Esophagus squamous epithelium (tissue), 4 donors: ENCODE measurements at regions not wholly inside any gene's neighbourhood (a gene's known extent, or its start where the extent isn't known, plus 50 kb on each side); places are given as distances from the start of the nearest gene placed in this dataset.

ENCODE experiments used
- POLR2A ChIP-seq, 4 donors: fragments of 450-650 bp; IDR thresholded peaks; one replicate each; pipeline ENCODE4 v1.6.1; 2017; ENCODE audit warnings: antibody characterized with exemption in 4 of 4, mild to moderate bottlenecking in 4 of 4, moderate library complexity in 3 of 4
- TF ChIP-seq, protein P1 (sequence below), 6 experiments: fragments of 450-650 bp in 4 of 6; fragments of 200-600 bp in 2 of 6; sonication (generic) in 2 of 6; IDR thresholded peaks; one replicate each; pipeline ENCODE4 v1.5.1; 2016 to 2019; ENCODE audit warnings: antibody characterized with exemption in 6 of 6, mild to moderate bottlenecking in 4 of 6, moderate library complexity in 4 of 6

DNA sequence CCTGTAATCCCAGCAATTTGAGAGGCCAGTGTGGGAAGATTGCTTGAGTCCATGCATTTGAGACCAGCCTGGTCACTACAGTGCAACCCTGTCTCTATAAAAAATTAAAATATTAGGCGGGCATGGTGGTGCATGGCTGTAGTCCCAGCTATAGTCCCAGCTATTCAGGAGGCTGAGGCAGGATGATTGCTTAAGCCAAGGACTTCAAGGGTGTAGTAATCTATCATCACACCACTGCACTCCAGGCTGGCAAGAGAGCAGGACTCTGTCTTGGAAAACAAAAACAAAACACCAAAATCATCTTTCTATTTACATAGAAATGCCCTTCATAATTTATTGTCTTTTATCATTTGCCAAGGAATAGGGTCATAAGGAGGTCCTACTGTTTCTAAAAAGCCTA, 1274.1 kb upstream of the NCAM2 start:
- TF ChIP-seq, protein P1, sequence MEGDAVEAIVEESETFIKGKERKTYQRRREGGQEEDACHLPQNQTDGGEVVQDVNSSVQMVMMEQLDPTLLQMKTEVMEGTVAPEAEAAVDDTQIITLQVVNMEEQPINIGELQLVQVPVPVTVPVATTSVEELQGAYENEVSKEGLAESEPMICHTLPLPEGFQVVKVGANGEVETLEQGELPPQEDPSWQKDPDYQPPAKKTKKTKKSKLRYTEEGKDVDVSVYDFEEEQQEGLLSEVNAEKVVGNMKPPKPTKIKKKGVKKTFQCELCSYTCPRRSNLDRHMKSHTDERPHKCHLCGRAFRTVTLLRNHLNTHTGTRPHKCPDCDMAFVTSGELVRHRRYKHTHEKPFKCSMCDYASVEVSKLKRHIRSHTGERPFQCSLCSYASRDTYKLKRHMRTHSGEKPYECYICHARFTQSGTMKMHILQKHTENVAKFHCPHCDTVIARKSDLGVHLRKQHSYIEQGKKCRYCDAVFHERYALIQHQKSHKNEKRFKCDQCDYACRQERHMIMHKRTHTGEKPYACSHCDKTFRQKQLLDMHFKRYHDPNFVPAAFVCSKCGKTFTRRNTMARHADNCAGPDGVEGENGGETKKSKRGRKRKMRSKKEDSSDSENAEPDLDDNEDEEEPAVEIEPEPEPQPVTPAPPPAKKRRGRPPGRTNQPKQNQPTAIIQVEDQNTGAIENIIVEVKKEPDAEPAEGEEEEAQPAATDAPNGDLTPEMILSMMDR (IDR thresholded peaks at IDR 0.05) = no peak
- TF ChIP-seq POLR2A (IDR thresholded peaks at IDR 0.05) = no peak
